NCI-H446 (cell line): ENCODE measurements at regions not wholly inside any gene's neighbourhood (a gene's known extent, or its start where the extent isn't known, plus 50 kb on each side); places are given as distances from the start of the nearest gene placed in this dataset.
"Not testable (repeated sequence)": the region's sequence is repeated elsewhere in the genome, so short reads cannot be mapped to it uniquely, and the experiment has no call there.

Experiments
- DNase-seq, 2 experiments: peaks; one replicate each; lab custom pipeline; 2025; lab: John Stamatoyannopoulos, UW

DNA sequence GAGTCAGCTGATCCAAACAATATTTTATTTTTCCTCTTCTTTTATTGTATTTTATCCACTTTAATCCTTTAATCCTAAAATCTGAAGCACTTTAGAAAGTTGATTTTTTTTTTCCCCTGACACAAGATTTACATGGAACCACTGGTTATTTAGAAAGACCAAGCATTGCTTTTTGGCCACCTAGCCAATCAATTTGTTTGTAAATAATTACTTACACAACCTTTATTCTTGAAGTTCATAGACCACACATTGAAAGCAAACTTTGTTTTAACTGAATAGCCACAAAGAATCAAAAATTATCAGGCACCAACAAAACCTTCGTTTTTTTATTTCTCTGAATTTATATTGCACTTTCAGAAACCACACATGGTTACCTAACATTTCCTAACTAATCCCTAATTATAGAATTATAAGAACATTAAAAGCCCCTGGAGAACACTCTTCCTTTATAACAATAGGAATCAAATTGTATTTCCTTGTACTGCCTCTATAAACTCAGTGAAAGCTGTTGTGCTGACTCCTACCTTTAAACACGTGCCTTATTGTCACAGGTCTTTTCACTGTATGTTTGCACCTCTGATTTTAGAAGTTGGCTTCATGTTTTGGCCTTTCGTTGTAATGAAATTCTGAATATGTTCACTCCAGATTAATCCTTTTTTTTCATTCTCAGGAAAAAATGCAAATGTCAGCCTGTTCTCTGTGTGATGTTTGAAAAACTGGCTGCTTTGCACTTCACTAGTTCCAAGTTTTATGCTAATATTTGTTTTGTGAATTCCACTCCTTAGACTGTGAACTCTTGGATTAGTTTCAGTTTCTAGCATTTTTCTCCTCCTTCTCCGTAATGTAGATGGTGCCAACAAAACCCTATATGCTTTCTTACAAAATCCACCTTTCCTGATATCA lies 1511.9 kb downstream of the REEP3 start:
- DNase-seq = no peak

DNA sequence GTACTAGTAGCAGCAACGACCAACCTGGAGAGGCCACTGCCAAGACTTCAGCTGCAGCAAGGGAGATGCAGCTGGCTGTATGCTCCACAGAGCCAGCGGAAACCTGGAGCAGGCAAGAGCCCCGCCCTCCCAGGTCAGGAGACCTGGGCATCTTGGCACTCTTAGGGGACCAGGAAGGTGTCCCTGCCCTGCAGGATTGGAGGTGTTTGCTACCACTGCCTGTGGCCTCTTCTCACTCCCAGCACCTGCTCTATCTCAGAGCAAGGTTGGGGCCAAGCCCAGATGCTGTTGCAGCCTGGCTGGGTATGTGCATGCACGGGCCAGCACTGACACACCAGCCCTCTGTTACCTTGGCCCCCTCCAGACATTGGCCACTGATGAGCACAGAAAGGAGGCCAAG lies 1512.8 kb downstream of the REEP3 start:
- no peak for DNase-seq

DNA sequence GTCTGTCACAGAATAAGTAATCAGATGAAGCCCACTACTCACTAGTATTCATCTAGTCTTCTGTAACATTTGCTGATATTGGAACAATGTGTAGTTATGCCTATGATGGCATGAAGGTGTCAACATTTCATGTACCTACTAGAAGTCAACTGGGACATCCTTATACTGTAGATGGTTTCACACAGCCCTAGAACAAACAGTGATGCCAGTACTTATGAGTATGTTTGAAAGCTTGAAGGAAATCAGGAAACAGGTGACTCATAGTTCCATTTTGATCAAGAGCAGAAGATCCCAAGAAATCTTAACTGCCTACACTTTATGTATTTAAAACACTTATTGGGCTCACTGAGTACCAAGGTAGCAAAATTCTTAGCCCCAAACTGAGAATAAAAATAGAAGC lies 1519.6 kb downstream of the REEP3 start:
- DNase-seq = no peak

DNA sequence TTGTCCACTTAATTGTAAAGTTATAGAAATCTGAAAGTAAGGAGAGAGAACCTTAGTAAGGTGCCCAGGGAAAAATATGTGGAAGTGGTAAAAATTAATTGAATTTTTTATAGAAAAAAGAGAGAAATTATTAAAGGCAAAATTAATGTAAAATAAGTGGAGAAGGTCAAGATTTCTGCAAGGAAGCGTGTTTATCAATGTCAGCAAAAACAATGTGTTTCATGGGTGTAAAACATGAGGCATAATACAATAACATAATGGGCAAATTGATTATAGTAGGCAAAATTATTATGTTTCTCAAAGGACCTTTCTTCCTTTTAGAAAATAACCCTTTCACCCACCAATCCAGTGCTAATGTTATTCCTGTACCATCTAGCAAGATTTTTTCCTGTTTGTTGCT lies 1520.1 kb downstream of the REEP3 start:
- DNase-seq = no peak

DNA sequence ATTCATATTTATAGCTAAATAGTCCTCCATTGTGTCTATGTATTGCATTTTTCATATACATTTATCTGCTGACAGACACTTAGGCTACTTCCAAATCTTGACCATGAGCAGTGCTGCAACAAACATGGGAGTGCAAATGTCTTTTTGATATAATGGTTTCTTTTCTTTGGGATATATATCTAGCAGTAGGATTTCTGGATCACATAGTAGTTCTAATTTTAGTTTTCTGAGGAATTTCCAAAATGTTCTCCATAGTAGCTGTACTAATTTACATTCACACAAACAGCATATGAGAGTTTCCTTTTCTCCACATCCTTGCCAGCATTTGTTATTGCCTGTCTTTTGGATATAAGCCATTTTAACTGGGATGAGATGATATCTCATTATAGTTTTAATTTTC lies 1521.3 kb downstream of the REEP3 start:
- DNase-seq = no peak

- no peak for DNase-seq
Observed at GRCh38 chr10:65046831-65047230, 1525.6 kb downstream of the REEP3 start.

- not testable (repeated sequence) for DNase-seq
Observed at GRCh38 chr10:65052111-65052510, 1530.9 kb downstream of the REEP3 start.

- not testable (repeated sequence) for DNase-seq
Observed at GRCh38 chr10:65053397-65053796, 1532.2 kb downstream of the REEP3 start.

DNA sequence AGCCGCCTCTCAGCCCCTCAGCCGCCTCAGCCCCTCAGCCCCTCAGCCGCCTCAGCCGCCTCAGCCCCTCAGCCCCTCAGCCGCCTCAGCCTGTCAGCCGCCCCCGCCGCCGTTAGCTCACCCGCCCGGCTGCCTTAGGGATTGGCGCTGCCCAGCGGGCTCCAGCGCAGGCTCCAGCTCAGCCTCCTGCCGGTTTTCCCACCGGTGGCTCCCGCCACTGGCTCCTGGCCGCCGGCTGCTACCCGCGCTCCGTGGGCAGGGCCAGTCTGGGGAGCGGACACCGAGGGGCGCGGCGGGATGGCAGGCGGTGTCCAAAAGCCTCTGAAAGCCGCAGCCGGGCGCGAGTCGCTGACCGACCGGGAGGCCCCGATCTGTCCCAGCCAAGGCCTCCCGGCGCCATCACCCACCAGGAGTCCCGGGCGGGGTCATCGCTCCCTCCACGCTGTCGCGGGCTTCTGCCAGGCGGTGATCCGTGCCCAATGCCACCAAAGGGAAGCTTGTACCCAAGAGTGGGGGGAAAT lies 1532.7 kb downstream of the REEP3 start:
- not testable (repeated sequence) for DNase-seq

DNA sequence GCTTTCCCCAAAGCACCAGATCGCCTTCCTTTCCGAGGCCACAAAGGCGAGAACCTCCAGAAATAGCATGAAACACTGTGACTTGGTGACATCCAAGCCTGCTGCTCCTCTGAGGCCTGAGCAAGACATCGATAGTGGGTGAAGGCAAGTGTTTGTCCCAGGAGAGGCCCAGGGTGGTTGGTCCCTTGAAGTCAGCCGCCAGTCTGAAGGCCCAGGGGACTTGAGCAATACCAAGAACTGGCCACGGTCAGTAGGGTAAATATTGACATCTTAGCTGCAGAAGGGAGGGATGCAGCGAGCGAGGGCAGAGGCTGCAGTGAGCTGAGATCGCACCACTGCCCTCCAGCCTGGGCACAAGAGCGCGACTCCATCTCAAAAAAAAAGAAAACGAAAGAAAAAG lies 1533.5 kb downstream of the REEP3 start:
- DNase-seq = not testable (repeated sequence)

DNA sequence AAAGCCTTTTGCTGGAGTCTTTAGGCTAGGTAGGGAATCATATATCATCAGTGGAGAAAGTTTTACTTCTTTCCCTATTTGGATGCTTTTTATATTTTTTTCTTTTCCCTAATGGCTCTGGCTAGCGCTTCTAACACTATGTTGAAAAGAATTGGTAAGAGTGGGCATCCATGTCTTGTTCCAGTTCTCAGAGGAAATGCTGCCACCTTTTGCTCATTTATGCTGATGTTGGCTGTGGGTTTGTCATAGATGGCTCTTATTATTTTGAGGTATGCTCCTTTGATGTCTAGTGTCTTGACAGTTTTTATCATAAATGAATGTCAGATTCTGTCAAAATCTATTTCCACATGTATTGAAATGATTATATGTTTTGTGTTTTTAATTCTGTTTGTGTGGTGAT lies 1544.1 kb downstream of the REEP3 start:
- DNase-seq = no peak

DNA sequence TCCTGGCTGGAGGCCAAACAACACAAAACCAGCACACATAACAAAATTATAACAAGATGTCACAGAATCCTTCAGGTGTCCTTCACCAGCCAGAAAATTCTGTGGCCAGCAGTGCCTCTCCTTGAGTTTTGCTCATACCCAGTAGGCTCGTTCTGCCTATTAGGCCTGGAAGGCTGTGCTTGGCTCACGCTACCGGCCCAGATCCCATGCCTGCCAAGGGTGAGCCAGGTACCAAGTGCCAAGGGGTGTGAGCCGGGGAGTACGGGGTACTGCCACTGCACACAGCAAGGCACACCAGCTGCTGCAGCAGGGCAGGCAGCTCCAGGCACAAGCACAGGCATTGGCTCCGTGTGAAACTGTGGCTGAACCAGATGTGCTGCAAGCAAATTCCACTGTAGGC lies 1562.0 kb downstream of the REEP3 start:
- peak; percentile 5 to 56 for DNase-seq

DNA sequence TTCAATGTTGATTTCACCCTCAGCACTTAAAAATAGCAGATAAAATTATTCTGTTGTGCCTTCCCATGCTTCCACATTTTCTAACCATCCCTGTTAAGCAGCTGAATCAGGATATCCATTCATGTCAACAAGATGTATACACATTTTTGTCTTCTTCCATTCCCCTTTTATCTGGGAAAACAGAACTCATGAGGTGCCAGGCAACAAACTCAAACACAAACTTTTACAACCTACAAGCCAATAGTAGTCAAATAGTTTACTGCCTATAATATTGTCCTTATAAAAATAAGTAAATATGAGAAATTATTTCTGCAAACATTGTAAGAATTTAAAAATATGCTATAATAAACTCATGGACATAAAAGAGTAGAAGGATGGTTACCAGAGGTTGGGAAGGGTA lies 1569.8 kb downstream of the REEP3 start:
- no peak for DNase-seq

GRCh38 chr10:65100146-65100545 lies 1578.9 kb downstream of the REEP3 start:
- DNase-seq = no peak

DNA sequence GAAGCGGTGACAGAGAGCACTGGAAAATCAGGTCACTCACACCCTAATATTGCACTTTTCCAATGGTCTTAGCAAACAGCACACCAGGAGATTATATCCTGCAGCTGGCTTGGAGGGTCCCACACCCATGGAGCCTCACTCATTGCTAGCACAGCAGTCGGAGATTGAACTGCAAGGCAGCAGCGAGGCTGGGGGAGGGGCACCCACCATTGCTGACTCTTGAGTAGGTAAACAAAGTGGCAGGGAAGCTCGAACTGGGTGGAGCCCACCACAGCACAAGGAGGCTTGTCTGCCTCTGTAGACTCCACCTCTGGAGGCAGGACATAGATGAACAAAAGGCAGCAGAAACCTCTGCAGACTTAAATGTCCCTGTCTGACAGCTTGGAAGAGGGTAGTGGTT lies 1579.7 kb downstream of the REEP3 start:
- DNase-seq = not testable (repeated sequence)

- DNase-seq = no peak
Observed at GRCh38 chr10:65110009-65110408, 1588.8 kb downstream of the REEP3 start.

GRCh38 chr10:65111059-65111458 lies 1589.9 kb downstream of the REEP3 start:
- not testable (repeated sequence) for DNase-seq

- DNase-seq = no peak
Observed at GRCh38 chr10:65112573-65112972, 1591.4 kb downstream of the REEP3 start.

DNA sequence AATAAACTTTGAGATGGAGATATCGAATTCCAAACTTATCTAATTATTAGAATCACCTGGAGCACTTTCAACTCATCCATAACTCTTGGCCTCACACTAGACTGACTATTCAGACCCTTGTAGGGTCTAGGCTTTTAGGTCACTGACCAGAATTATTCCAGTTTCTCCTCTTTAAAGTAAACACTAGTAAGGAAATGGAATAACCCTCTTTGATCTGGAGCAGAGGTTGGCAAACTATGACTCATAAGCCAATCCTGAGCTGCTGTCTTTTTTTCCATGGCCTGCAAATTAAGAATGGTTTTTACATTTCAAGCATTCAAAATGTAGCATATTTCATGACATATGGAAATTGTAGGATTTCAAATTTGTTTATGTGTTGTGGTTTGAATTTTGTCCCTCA lies 1601.9 kb downstream of the REEP3 start:
- DNase-seq = no peak

- DNase-seq = no peak
Observed at GRCh38 chr10:65125212-65125611, 1604.0 kb downstream of the REEP3 start.

GRCh38 chr10:65126288-65126687 lies 1605.1 kb downstream of the REEP3 start:
- DNase-seq = no peak

GRCh38 chr10:65128277-65128676 lies 1607.1 kb downstream of the REEP3 start:
- no peak for DNase-seq

GRCh38 chr10:65130162-65130758 lies 1609.1 kb downstream of the REEP3 start:
- DNase-seq = no peak
